Mesendoderm (in vitro differentiated cells): ENCODE measurements at regions not wholly inside any gene's neighbourhood (a gene's known extent, or its start where the extent isn't known, plus 50 kb on each side); places are given as distances from the start of the nearest gene placed in this dataset.
A peak's percentile ranks its signal among the peaks of the same experiment; 100 is the strongest.

Source experiments
- DNase-seq: peaks from one replicate; pipeline ENCODE4 v3.0.0; 2013
- H2AK5ac ChIP-seq: 2 replicates; pipeline ENCODE4 v1.6.1; 2013; ENCODE audit warnings: low read length, inconsistent platforms
- H2BK120ac ChIP-seq: 2 replicates; pipeline ENCODE4 v1.6.1; 2013; ENCODE audit warnings: low read depth, mild to moderate bottlenecking, low read length, moderate library complexity, mixed read lengths
- H2BK15ac ChIP-seq: replicated peaks from 2 replicates; pipeline ENCODE4 v1.6.1; 2013; ENCODE audit warnings: low read depth, mild to moderate bottlenecking, moderate library complexity
- H2BK5ac ChIP-seq: 2 replicates; pipeline ENCODE4 v1.6.1; 2013; ENCODE audit warnings: low read length, inconsistent platforms
- H3K18ac ChIP-seq: 2 replicates; pipeline ENCODE4 v1.6.1; 2013; ENCODE audit warnings: mild to moderate bottlenecking, low read length, mixed read lengths
- H3K23ac ChIP-seq: one replicate; pipeline ENCODE4 v1.6.1; 2013; ENCODE audit warnings: low read length
- H3K27ac ChIP-seq: 2 replicates; pipeline ENCODE4 v1.5.1; 2013; ENCODE audit warnings: low read depth, mild to moderate bottlenecking, inconsistent platforms, low read length, moderate library complexity
- H3K27me3 ChIP-seq: 2 replicates; pipeline ENCODE4 v1.6.1; 2013; ENCODE audit warnings: low read length, control low read depth, mild to moderate bottlenecking, inconsistent platforms; ENCODE audit not compliant: insufficient read depth, poor library complexity
- H3K36me3 ChIP-seq: 2 replicates; pipeline ENCODE4 v1.6.1; 2013; ENCODE audit warnings: low read length, inconsistent platforms; ENCODE audit not compliant: control insufficient read depth, insufficient read depth
- H3K4ac ChIP-seq: one replicate; pipeline ENCODE4 v1.6.1; 2013; ENCODE audit warnings: low read depth, mild to moderate bottlenecking, low read length, moderate library complexity
- H3K4me1 ChIP-seq: 2 replicates; pipeline ENCODE4 v1.6.1; 2013; ENCODE audit warnings: low read depth, low read length, inconsistent platforms; ENCODE audit not compliant: control insufficient read depth
- H3K4me2 ChIP-seq: 2 replicates; pipeline ENCODE4 v1.6.1; 2013; ENCODE audit warnings: low read length
- H3K4me3 ChIP-seq: 2 replicates; pipeline ENCODE4 v1.5.1; 2013; ENCODE audit warnings: mild to moderate bottlenecking, low read length
- H3K56ac ChIP-seq: one replicate; pipeline ENCODE4 v1.6.1; 2013; ENCODE audit warnings: low read length
- H3K79me1 ChIP-seq: 2 replicates; pipeline ENCODE4 v1.6.1; 2013; ENCODE audit warnings: low read length, inconsistent platforms
- H3K79me2 ChIP-seq: 2 replicates; pipeline ENCODE4 v1.6.1; 2013; ENCODE audit warnings: mild to moderate bottlenecking, low read length; ENCODE audit not compliant: control insufficient read depth, insufficient read depth
- H3K9ac ChIP-seq: 2 replicates; pipeline ENCODE4 v1.6.1; 2013; ENCODE audit warnings: low read length, inconsistent platforms
- H4K5ac ChIP-seq: one replicate; pipeline ENCODE4 v1.6.1; 2013; ENCODE audit warnings: low read length
- H4K8ac ChIP-seq: one replicate; pipeline ENCODE4 v1.6.1; 2013; ENCODE audit warnings: low read depth, mild to moderate bottlenecking, control low read depth, low read length, moderate library complexity
- WGBS: extraction: QIAGEN DNeasy Blood & Tissue Kit; methylation state at CpG from one replicate; pipeline ENCODE4 v1.1.7; 2013; ENCODE audit warnings: low lambda C conversion rate, missing lambda C conversion rate; ENCODE audit not compliant: insufficient coverage; ENCODE audit errors: extremely low coverage; 5-methylcytosine and 5-hydroxymethylcytosine counted together

- Histone ChIP-seq H3K4me1 (no peaks in the 10 kb centered on the region), H3K56ac (no peak overlapping the region), H3K4ac (no peak overlapping the region), H2BK5ac (no peak overlapping the region), H3K79me2 (no peaks in the 10 kb centered on the region), H3K4me3 (no peak overlapping the region), H3K27ac (no peak overlapping the region), H3K27me3 (no peaks in the 10 kb centered on the region), H2BK15ac (no peak overlapping the region), H3K9ac (no peak overlapping the region), H3K36me3 (no peaks in the 10 kb centered on the region), H4K5ac (no peak overlapping the region), H3K4me2 (no peak overlapping the region), H3K23ac (no peak overlapping the region), H2BK120ac (no peak overlapping the region), H3K79me1 (no peaks in the 10 kb centered on the region), H2AK5ac (no peak overlapping the region), H3K18ac (no peak overlapping the region), H4K8ac (no peak overlapping the region)
- no CpG with 5 or more reads among the region's 11 CpGs for WGBS
- no peak for DNase-seq
Observed at GRCh38 chr7:145151676-145152075, 315.8 kb upstream of the TPK1 start.

GRCh38 chr7:145147865-145148264, 312.0 kb upstream of the TPK1 start:
- no peak overlapping the region for H4K8ac ChIP-seq
- WGBS = no CpG with 5 or more reads among the region's 2 CpGs

GRCh38 chr7:145143685-145144084, 307.8 kb upstream of the TPK1 start:
- no peaks in the 10 kb centered on the region for H3K4me1 ChIP-seq
- H4K8ac ChIP-seq = no peak overlapping the region
- no peak overlapping the region for H4K5ac ChIP-seq
- no peak overlapping the region for H3K18ac ChIP-seq
- H3K4me2 ChIP-seq = no peak overlapping the region
- H3K36me3 ChIP-seq = no peaks in the 10 kb centered on the region
- no peak overlapping the region for H3K27ac ChIP-seq
- DNase-seq = no peak
- H3K9ac ChIP-seq = no peak overlapping the region
- WGBS = no CpG with 5 or more reads among the region's 5 CpGs
- no peak overlapping the region for H2BK5ac ChIP-seq
- no peaks in the 10 kb centered on the region for H3K79me2 ChIP-seq
- H2BK120ac ChIP-seq = no peak overlapping the region
- H2AK5ac ChIP-seq = no peak overlapping the region
- H3K56ac ChIP-seq = no peak overlapping the region
- no peaks in the 10 kb centered on the region for H3K27me3 ChIP-seq
- no peak overlapping the region for H3K23ac ChIP-seq
- no peaks in the 10 kb centered on the region for H3K79me1 ChIP-seq
- H3K4me3 ChIP-seq = no peak overlapping the region
- no peak overlapping the region for H3K4ac ChIP-seq
- H2BK15ac ChIP-seq = no peak overlapping the region

More at GRCh38 chr7:145147865-145148264, 312.0 kb upstream of the TPK1 start:
- Histone ChIP-seq H4K5ac (no peak overlapping the region), H3K36me3 (no peaks in the 10 kb centered on the region), H2BK15ac (no peak overlapping the region), H3K18ac (no peak overlapping the region), H3K4me3 (no peak overlapping the region), H3K27me3 (no peaks in the 10 kb centered on the region), H2BK120ac (no peak overlapping the region), H3K23ac (no peak overlapping the region), H3K27ac (no peak overlapping the region), H3K56ac (no peak overlapping the region), H3K4me1 (no peaks in the 10 kb centered on the region), H3K9ac (no peak overlapping the region), H3K4ac (no peak overlapping the region), H2AK5ac (no peak overlapping the region), H3K79me2 (no peaks in the 10 kb centered on the region), H3K79me1 (no peaks in the 10 kb centered on the region), H3K4me2 (no peak overlapping the region), H2BK5ac (no peak overlapping the region)
- DNase-seq = no peak

- Histone ChIP-seq H3K27ac (no peak overlapping the region), H2BK120ac (no peak overlapping the region), H3K56ac (no peak overlapping the region), H3K23ac (no peak overlapping the region), H4K8ac (no peak overlapping the region), H3K27me3 (no peaks in the 10 kb centered on the region), H3K4me2 (no peak overlapping the region), H2BK5ac (no peak overlapping the region), H3K4ac (no peak overlapping the region), H3K4me3 (no peak overlapping the region), H4K5ac (no peak overlapping the region), H3K9ac (no peak overlapping the region), H3K4me1 (no peaks in the 10 kb centered on the region), H3K79me1 (no peaks in the 10 kb centered on the region), H3K18ac (no peak overlapping the region), H2BK15ac (no peak overlapping the region), H3K36me3 (no peaks in the 10 kb centered on the region), H2AK5ac (no peak overlapping the region), H3K79me2 (no peaks in the 10 kb centered on the region)
- DNase-seq = no peak
Observed at GRCh38 chr7:145134377-145134776, 298.5 kb upstream of the TPK1 start.

- Histone ChIP-seq H4K8ac (no peak overlapping the region), H3K4me2 (no peak overlapping the region), H2BK15ac (no peak overlapping the region), H4K5ac (no peak overlapping the region), H3K4me1 (no peaks in the 10 kb centered on the region), H3K79me2 (no peaks in the 10 kb centered on the region), H3K79me1 (no peaks in the 10 kb centered on the region), H3K36me3 (no peaks in the 10 kb centered on the region), H3K4ac (no peak overlapping the region), H3K9ac (no peak overlapping the region), H2BK5ac (no peak overlapping the region), H3K56ac (no peak overlapping the region), H3K27ac (no peak overlapping the region), H3K27me3 (no peaks in the 10 kb centered on the region), H2AK5ac (no peak overlapping the region), H3K23ac (no peak overlapping the region), H3K18ac (no peak overlapping the region), H2BK120ac (no peak overlapping the region), H3K4me3 (no peak overlapping the region)
- no peak for DNase-seq
- no CpG with 5 or more reads among the region's 2 CpGs for WGBS
Observed at GRCh38 chr7:145123502-145123901, 287.6 kb upstream of the TPK1 start.

- Histone ChIP-seq H2BK15ac (no peak overlapping the region), H3K36me3 (no peaks in the 10 kb centered on the region), H4K8ac (no peak overlapping the region), H3K4me1 (no peaks in the 10 kb centered on the region), H3K9ac (no peak overlapping the region), H3K56ac (no peak overlapping the region), H3K4me3 (no peak overlapping the region), H3K18ac (no peak overlapping the region), H3K4me2 (no peak overlapping the region), H2BK5ac (no peak overlapping the region), H3K27me3 (no peaks in the 10 kb centered on the region), H3K4ac (no peak overlapping the region), H3K27ac (no peak overlapping the region), H3K79me1 (no peaks in the 10 kb centered on the region), H2AK5ac (no peak overlapping the region), H2BK120ac (no peak overlapping the region), H4K5ac (no peak overlapping the region), H3K79me2 (no peaks in the 10 kb centered on the region), H3K23ac (no peak overlapping the region)
- DNase-seq = peak; percentile 8
- WGBS = no CpG with 5 or more reads among the region's 1 CpG
Observed at GRCh38 chr7:145106001-145106400, 270.1 kb upstream of the TPK1 start.
